ENCODE measurements at regions not wholly inside any gene's neighbourhood (a gene's known extent, or its start where the extent isn't known, plus 50 kb on each side); places are given as distances from the start of the nearest gene placed in this dataset.

DNA sequence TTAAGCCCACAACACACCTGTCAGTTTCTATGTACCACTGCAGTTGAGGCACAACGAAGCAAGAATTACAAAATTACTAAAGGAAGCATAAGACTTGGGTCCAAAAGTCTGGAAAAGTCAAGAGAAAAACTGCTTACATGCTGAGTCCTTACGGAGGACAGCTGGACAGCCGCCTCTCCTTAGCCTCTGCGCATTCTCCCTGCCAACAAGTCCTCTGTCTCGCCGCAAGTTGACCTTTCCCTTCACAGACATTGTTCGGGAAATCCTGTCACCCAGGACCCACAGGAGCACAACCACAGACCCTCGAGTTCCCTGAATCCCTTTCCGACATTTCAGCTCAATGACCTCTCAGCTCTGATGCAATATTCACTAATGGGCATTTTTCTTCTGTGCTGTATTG lies 525.4 kb upstream of the SALL3 start:
- TF ChIP-seq, protein P1, sequence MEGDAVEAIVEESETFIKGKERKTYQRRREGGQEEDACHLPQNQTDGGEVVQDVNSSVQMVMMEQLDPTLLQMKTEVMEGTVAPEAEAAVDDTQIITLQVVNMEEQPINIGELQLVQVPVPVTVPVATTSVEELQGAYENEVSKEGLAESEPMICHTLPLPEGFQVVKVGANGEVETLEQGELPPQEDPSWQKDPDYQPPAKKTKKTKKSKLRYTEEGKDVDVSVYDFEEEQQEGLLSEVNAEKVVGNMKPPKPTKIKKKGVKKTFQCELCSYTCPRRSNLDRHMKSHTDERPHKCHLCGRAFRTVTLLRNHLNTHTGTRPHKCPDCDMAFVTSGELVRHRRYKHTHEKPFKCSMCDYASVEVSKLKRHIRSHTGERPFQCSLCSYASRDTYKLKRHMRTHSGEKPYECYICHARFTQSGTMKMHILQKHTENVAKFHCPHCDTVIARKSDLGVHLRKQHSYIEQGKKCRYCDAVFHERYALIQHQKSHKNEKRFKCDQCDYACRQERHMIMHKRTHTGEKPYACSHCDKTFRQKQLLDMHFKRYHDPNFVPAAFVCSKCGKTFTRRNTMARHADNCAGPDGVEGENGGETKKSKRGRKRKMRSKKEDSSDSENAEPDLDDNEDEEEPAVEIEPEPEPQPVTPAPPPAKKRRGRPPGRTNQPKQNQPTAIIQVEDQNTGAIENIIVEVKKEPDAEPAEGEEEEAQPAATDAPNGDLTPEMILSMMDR (IDR thresholded peaks at IDR 0.05; ENCODE audit: poor library complexity, severe bottlenecking): no peak
- no peak for TF ChIP-seq EZH2 (IDR thresholded peaks at IDR 0.05; ENCODE audit: borderline replicate concordance, insufficient read depth, low read length, poor library complexity, severe bottlenecking)
- TF ChIP-seq SMC3 (conservative IDR thresholded peaks at IDR 0.05; ENCODE audit: poor library complexity): no peak
- no peak for TF ChIP-seq POLR2AphosphoS5 (IDR thresholded peaks at IDR 0.05)
- no peak for TF ChIP-seq TAF1 (IDR thresholded peaks at IDR 0.05; ENCODE audit: low read depth)
- no peak for TF ChIP-seq RAD21 (conservative IDR thresholded peaks at IDR 0.05)
- no peak for TF ChIP-seq MXI1 (conservative IDR thresholded peaks at IDR 0.05; ENCODE audit: poor library complexity, severe bottlenecking)
- TF ChIP-seq EP300 (conservative IDR thresholded peaks at IDR 0.05; ENCODE audit: poor library complexity, severe bottlenecking): no peak
- TF ChIP-seq, protein P2, sequence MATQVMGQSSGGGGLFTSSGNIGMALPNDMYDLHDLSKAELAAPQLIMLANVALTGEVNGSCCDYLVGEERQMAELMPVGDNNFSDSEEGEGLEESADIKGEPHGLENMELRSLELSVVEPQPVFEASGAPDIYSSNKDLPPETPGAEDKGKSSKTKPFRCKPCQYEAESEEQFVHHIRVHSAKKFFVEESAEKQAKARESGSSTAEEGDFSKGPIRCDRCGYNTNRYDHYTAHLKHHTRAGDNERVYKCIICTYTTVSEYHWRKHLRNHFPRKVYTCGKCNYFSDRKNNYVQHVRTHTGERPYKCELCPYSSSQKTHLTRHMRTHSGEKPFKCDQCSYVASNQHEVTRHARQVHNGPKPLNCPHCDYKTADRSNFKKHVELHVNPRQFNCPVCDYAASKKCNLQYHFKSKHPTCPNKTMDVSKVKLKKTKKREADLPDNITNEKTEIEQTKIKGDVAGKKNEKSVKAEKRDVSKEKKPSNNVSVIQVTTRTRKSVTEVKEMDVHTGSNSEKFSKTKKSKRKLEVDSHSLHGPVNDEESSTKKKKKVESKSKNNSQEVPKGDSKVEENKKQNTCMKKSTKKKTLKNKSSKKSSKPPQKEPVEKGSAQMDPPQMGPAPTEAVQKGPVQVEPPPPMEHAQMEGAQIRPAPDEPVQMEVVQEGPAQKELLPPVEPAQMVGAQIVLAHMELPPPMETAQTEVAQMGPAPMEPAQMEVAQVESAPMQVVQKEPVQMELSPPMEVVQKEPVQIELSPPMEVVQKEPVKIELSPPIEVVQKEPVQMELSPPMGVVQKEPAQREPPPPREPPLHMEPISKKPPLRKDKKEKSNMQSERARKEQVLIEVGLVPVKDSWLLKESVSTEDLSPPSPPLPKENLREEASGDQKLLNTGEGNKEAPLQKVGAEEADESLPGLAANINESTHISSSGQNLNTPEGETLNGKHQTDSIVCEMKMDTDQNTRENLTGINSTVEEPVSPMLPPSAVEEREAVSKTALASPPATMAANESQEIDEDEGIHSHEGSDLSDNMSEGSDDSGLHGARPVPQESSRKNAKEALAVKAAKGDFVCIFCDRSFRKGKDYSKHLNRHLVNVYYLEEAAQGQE (IDR thresholded peaks at IDR 0.05; ENCODE audit: borderline replicate concordance): no peak
